KMS-11 (cell line): ENCODE measurements at regions not wholly inside any gene's neighbourhood (a gene's known extent, or its start where the extent isn't known, plus 50 kb on each side); places are given as distances from the start of the nearest gene placed in this dataset.

ENCODE experiments used
- H2AFZ ChIP-seq: fragments of 200-600 bp; sonication (generic); 2 replicates; pipeline ENCODE4 v1.6.1; 2016; ENCODE audit warnings: antibody characterized with exemption, mixed run types, low read depth
- H3K27ac ChIP-seq: fragments of 200-600 bp; sonication (generic); 2 replicates; pipeline ENCODE4 v1.6.1; 2016; ENCODE audit warnings: mild to moderate bottlenecking, mixed run types
- H3K27me3 ChIP-seq: fragments of 200-600 bp; sonication (generic); 2 replicates; pipeline ENCODE4 v1.6.1; 2017; ENCODE audit warnings: mild to moderate bottlenecking, low read depth, mixed run types, moderate library complexity; ENCODE audit not compliant: insufficient read depth
- H3K36me3 ChIP-seq: fragments of 200-600 bp; sonication (generic); 2 replicates; pipeline ENCODE4 v1.6.1; 2017; ENCODE audit warnings: mild to moderate bottlenecking, mixed run types; ENCODE audit not compliant: insufficient read depth
- H3K4me1 ChIP-seq: fragments of 200-600 bp; sonication (generic); 2 replicates; pipeline ENCODE4 v1.6.1; 2016; ENCODE audit warnings: mild to moderate bottlenecking, low read depth, mixed run types; ENCODE audit not compliant: poor library complexity, severe bottlenecking
- H3K4me2 ChIP-seq: fragments of 200-600 bp; sonication (generic); 2 replicates; pipeline ENCODE4 v1.7.0; 2016; ENCODE audit warnings: mild to moderate bottlenecking, mixed run types
- H3K4me3 ChIP-seq: fragments of 200-600 bp; sonication (generic); IDR thresholded peaks from 2 replicates; pipeline ENCODE4 v1.6.1; 2017; ENCODE audit warnings: low read depth, low read length, mixed read lengths; ENCODE audit not compliant: insufficient read depth
- H3K79me2 ChIP-seq: fragments of 200-600 bp; sonication (generic); 2 replicates; pipeline ENCODE4 v1.6.1; 2016; ENCODE audit warnings: low read depth, mixed run types; ENCODE audit not compliant: insufficient read depth
- H3K9ac ChIP-seq: fragments of 200-600 bp; sonication (generic); 2 replicates; pipeline ENCODE4 v1.6.1; 2016; ENCODE audit warnings: mild to moderate bottlenecking, mixed run types
- H4K20me1 ChIP-seq: fragments of 200-600 bp; sonication (generic); 2 replicates; pipeline ENCODE4 v1.6.1; 2016; ENCODE audit warnings: mild to moderate bottlenecking, mixed run types; ENCODE audit not compliant: insufficient read depth
- TF ChIP-seq, protein P1 (sequence below): fragments of 200-600 bp; sonication (generic); conservative IDR thresholded peaks from 2 replicates; pipeline ENCODE4 v1.6.1; 2017; ENCODE audit warnings: low read depth, mild to moderate bottlenecking, antibody characterized with exemption, low read length, moderate library complexity, mixed read lengths

DNA sequence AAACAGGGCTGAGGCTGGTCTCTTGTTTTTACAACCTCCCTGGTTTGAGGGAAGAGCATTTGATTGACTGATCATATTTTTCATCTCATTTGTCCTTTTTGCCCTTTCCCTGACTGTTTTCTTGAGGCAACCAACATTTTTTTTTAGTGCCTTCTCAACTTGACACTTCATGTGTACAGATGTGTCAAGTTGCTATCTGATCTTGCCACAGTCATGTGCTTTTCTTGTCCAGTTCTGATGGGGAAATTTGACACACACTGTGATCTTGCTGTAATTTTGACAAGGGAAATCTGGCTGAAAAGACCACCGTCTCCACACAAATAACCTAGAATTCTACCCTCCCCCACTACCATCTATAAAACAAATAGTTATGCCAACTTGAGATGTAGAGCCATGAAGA, 329.6 kb downstream of the KCTD12 start:
- H3K36me3 ChIP-seq, result no peaks in the 10 kb centered on the region

DNA sequence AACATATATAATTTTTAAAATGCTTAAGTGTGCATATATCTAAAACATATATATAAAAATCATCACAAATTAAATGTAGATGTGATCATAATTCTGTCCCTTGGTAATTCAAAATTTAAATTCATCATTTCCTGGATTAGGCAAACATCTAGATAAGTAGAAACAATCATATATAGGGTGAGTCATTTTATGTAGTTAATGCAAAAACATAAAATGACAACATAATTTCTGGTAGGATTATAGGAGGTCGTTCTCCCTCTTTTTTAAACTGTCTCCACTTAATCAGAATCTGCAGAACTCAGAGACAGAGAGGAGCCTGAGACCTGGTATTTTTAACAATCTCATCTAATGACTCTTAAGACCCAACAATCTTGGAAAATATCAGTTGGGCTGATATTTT, 333.4 kb downstream of the KCTD12 start:
- Histone ChIP-seq H3K27me3 (no peaks in the 10 kb centered on the region), H3K9ac (no peak overlapping the region), H3K27ac (no peak overlapping the region), H2AFZ (no peak overlapping the region), H3K4me3 (no peak overlapping the region), H3K4me1 (peaks cover 19% of the 10 kb centered on the region), H3K4me2 (no peak overlapping the region), H3K79me2 (no peaks in the 10 kb centered on the region), H4K20me1 (no peaks in the 10 kb centered on the region), H3K36me3 (no peaks in the 10 kb centered on the region)
- TF ChIP-seq, protein P1, sequence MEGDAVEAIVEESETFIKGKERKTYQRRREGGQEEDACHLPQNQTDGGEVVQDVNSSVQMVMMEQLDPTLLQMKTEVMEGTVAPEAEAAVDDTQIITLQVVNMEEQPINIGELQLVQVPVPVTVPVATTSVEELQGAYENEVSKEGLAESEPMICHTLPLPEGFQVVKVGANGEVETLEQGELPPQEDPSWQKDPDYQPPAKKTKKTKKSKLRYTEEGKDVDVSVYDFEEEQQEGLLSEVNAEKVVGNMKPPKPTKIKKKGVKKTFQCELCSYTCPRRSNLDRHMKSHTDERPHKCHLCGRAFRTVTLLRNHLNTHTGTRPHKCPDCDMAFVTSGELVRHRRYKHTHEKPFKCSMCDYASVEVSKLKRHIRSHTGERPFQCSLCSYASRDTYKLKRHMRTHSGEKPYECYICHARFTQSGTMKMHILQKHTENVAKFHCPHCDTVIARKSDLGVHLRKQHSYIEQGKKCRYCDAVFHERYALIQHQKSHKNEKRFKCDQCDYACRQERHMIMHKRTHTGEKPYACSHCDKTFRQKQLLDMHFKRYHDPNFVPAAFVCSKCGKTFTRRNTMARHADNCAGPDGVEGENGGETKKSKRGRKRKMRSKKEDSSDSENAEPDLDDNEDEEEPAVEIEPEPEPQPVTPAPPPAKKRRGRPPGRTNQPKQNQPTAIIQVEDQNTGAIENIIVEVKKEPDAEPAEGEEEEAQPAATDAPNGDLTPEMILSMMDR, result no peak

More for the DNA sequence above, 329.6 kb downstream of the KCTD12 start:
- TF ChIP-seq, protein P1, result no peak
- Histone ChIP-seq H3K4me3 (no peak overlapping the region), H3K4me1 (peaks cover 26% of the 10 kb centered on the region), H4K20me1 (no peaks in the 10 kb centered on the region), H3K79me2 (no peaks in the 10 kb centered on the region), H3K9ac (peak overlapping the region; percentile 3; the same call in 1 of the 2 replicates), H3K27ac (peak overlapping the region; percentile 49), H2AFZ (0 out of 2 replicates have a peak overlapping the region, but pooled peaks have one; percentile 32), H3K27me3 (no peaks in the 10 kb centered on the region), H3K4me2 (peak overlapping the region; percentile 82)

DNA sequence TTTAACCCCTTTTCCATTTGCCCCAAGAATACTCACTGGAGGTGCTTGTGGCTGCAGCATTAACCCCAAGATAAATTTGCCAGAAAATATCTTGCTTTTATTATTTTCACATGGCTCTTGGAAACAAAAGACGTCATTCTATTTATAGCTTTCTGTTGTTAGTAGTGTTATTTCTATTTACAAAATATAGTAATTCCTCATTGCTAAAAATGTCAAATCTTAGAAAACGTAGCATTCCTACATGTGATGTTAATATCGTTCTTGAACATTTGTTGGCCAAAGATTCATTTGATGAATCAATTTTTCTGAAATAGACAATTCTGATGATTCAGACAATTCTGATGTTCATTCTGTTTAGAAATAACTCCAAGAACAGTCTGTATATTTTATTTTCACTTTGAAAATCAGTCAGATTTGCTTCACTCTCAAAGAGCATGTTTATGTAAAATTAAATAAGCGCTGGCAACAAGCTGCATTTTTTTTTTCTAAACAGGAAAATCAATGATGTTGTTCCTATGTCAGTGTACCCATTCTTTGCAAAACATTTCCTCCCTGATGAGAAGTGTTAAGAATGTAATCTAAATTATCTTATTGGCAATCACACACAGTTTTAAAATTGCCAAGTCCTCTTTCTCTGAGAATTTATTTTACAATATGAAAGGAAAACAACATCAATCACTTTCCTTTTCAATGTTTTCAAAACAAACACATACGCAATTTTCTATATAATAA, 334.0 kb downstream of the KCTD12 start:
- Histone ChIP-seq H3K4me2 (no peak overlapping the region), H2AFZ (no peak overlapping the region), H3K79me2 (no peaks in the 10 kb centered on the region), H3K27ac (no peak overlapping the region), H4K20me1 (no peaks in the 10 kb centered on the region), H3K9ac (no peak overlapping the region), H3K4me1 (peaks cover 14% of the 10 kb centered on the region), H3K36me3 (no peaks in the 10 kb centered on the region), H3K27me3 (no peaks in the 10 kb centered on the region), H3K4me3 (no peak overlapping the region)
- TF ChIP-seq, protein P1, result no peak

DNA sequence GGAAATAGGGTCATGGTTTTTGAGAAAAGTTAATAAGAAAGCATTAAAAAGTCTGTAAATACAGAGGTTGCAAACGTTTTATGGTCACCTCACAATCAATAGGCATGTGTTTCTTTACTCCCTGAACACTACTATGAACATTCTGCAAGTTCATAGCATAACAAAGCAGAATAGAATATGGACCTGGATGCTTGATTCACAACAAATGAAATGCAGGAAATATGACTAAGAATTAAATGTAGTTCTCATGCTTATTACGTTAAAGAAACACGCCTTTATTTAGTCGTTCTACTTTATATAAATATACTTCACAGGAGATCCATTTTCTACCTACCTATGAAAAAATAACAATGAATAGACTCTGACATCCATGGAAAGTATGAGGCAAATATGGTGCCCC, 344.0 kb downstream of the KCTD12 start:
- H3K27ac ChIP-seq, result no peak overlapping the region
- no peaks in the 10 kb centered on the region for H3K4me1 ChIP-seq
- no peak overlapping the region for H3K4me2 ChIP-seq
- H3K4me3 ChIP-seq, result no peak overlapping the region
- H3K36me3 ChIP-seq, result no peaks in the 10 kb centered on the region
- H3K79me2 ChIP-seq, result no peaks in the 10 kb centered on the region
- H3K9ac ChIP-seq, result no peak overlapping the region
- H3K27me3 ChIP-seq, result no peaks in the 10 kb centered on the region
- H2AFZ ChIP-seq, result no peak overlapping the region
- TF ChIP-seq, protein P1, result no peak
- no peaks in the 10 kb centered on the region for H4K20me1 ChIP-seq
